CD4-positive, alpha-beta T cell (primary cell): ENCODE measurements at regions not wholly inside any gene's neighbourhood (a gene's known extent, or its start where the extent isn't known, plus 50 kb on each side); places are given as distances from the start of the nearest gene placed in this dataset.

ENCODE experiments used
- ATAC-seq: fragments of 200-7000 bp; cut with Tn5 transposase; one replicate; pipeline ENCODE4 v1.10.0; 2022; ENCODE audit warnings: mild to moderate bottlenecking; ENCODE audit not compliant: poor library complexity
- CTCF ChIA-PET: fragments of 350-600 bp; sonication (Branson Sonifier 250); formaldehyde crosslinking; loops from one replicate; lab custom pipeline; 2021; ENCODE audit warnings: antibody characterized with exemption, inconsistent platforms; lab: Charles Lee
- POLR2A ChIA-PET: fragments of 350-600 bp; sonication (Branson Sonifier 250); formaldehyde crosslinking; loops from one replicate; lab custom pipeline; 2021; ENCODE audit warnings: antibody characterized with exemption, inconsistent platforms; lab: Charles Lee
- DNase-seq, 14 experiments: peaks; one replicate each; pipeline ENCODE4 v3.0.0-alpha.2; 2013 to 2020; ENCODE audit warnings: mixed read lengths in 2 of 14
- H3K27ac ChIP-seq, 2 donors: one replicate each; pipeline versions ENCODE4 v1.5.1 to v1.7.0; 2013; ENCODE audit warnings: low read length in 2 of 2, low read depth in 1 of 2, mild to moderate bottlenecking in 1 of 2
- H3K27me3 ChIP-seq, 2 experiments: 1 replicate in 1 of 2; 2 replicates in 1 of 2; pipeline versions ENCODE4 v1.6.1 to v1.7.0; 2013; ENCODE audit warnings: low read length in 2 of 2, control low read depth in 1 of 2, mild to moderate bottlenecking in 1 of 2, moderate library complexity in 1 of 2; ENCODE audit not compliant: insufficient read depth in 2 of 2, control insufficient read depth in 1 of 2
- H3K36me3 ChIP-seq: one replicate; pipeline ENCODE4 v1.6.1; 2013; ENCODE audit warnings: low read length, control low read depth; ENCODE audit not compliant: insufficient read depth
- H3K4me1 ChIP-seq: one replicate; pipeline ENCODE4 v1.6.1; 2013; ENCODE audit warnings: low read length, control low read depth; ENCODE audit not compliant: insufficient read depth
- H3K4me3 ChIP-seq: one replicate; pipeline ENCODE4 v1.5.1; 2013; ENCODE audit warnings: mild to moderate bottlenecking, low read length, moderate library complexity
- H3K9me3 ChIP-seq, 2 experiments: 1 replicate in 1 of 2; 2 replicates in 1 of 2; pipeline versions ENCODE4 v1.6.1 to v1.7.0; 2013; ENCODE audit warnings: low read length in 2 of 2, mild to moderate bottlenecking in 2 of 2, control low read depth in 1 of 2, moderate library complexity in 1 of 2; ENCODE audit not compliant: control insufficient read depth in 1 of 2, insufficient read depth in 1 of 2
- H3K27ac Mint-ChIP-seq: one replicate; pipeline ENCODE4 v1.8.0; 2020; ENCODE audit warnings: mixed read lengths
- H3K27me3 Mint-ChIP-seq: one replicate; pipeline ENCODE4 v1.8.0; 2021; ENCODE audit warnings: mixed read lengths
- H3K36me3 Mint-ChIP-seq: one replicate; pipeline ENCODE4 v1.8.0; 2021; ENCODE audit warnings: low read depth, mixed read lengths
- H3K4me1 Mint-ChIP-seq: one replicate; pipeline ENCODE4 v1.8.0; 2021; ENCODE audit warnings: low read depth, mixed read lengths
- H3K4me3 Mint-ChIP-seq: one replicate; pipeline ENCODE4 v1.8.0; 2020; ENCODE audit warnings: mild to moderate bottlenecking, mixed read lengths
- H3K9me3 Mint-ChIP-seq: one replicate; pipeline ENCODE4 v1.8.0; 2020; ENCODE audit warnings: mixed read lengths
- CTCF ChIP-seq: fragments of 200-600 bp; IDR thresholded peaks from one replicate; pipeline ENCODE4 v1.8.0; 2022; ENCODE audit warnings: antibody characterized with exemption, mild to moderate bottlenecking
- intact Hi-C, 2 experiments: fragments of 100-400 bp; cut with DNase I in 1 of 2; cut with micrococcal nuclease in 1 of 2; formaldehyde crosslinking; loops; one replicate each; pipeline versions ENCODE4 v1.15.1 to v1.9.0; 2023 to 2025; cut with DNase I, micrococcal nuclease

GRCh38 chr7:19526639-19527038 is 182.2 kb downstream of the POLR1F start:
- Mint-ChIP-seq H3K27ac (no peak overlapping the region), H3K9me3 (no peaks in the 10 kb centered on the region), H3K4me3 (no peak overlapping the region), H3K36me3 (no peaks in the 10 kb centered on the region), H3K27me3 (no peaks in the 10 kb centered on the region), H3K4me1 (no peaks in the 10 kb centered on the region)
- intact Hi-C loops: no loop called here
- CTCF ChIA-PET: no interaction called here
- H3K27ac ChIP-seq: no peak overlapping the region
- H3K36me3 ChIP-seq: no peaks in the 10 kb centered on the region
- no peak for TF ChIP-seq CTCF
- H3K27me3 ChIP-seq: no peaks in the 10 kb centered on the region
- H3K4me3 ChIP-seq: no peak overlapping the region
- ATAC-seq (no peak), DNase-seq (no peak)
- no peaks in the 10 kb centered on the region for H3K4me1 ChIP-seq
- peaks cover 0 to 3% of the 10 kb centered on the region in 2 experiments for H3K9me3 ChIP-seq
- POLR2A ChIA-PET: no interaction called here

- ChIA-PET CTCF (no interaction called here), POLR2A (no interaction called here)
- H3K4me1 ChIP-seq: no peaks in the 10 kb centered on the region
- no peaks in the 10 kb centered on the region for H3K36me3 ChIP-seq
- Mint-ChIP-seq H3K36me3 (no peaks in the 10 kb centered on the region), H3K9me3 (peaks cover 3% of the 10 kb centered on the region), H3K27me3 (no peaks in the 10 kb centered on the region), H3K4me3 (no peak overlapping the region), H3K27ac (no peak overlapping the region), H3K4me1 (no peaks in the 10 kb centered on the region)
- H3K27ac ChIP-seq: no peak overlapping the region
- no peak overlapping the region for H3K4me3 ChIP-seq
- no peaks in the 10 kb centered on the region for H3K9me3 ChIP-seq
- DNase-seq (no peak), ATAC-seq (no peak)
- intact Hi-C loops: no loop called here
- no peak for TF ChIP-seq CTCF
- no peaks in the 10 kb centered on the region for H3K27me3 ChIP-seq
Measured at GRCh38 chr7:19522486-19522885, 186.4 kb downstream of the POLR1F start.

- H3K4me1 ChIP-seq: no peaks in the 10 kb centered on the region
- TF ChIP-seq CTCF: no peak
- ChIA-PET CTCF (no interaction called here), POLR2A (no interaction called here)
- Mint-ChIP-seq H3K27ac (no peak overlapping the region), H3K27me3 (no peaks in the 10 kb centered on the region), H3K36me3 (no peaks in the 10 kb centered on the region), H3K4me1 (no peaks in the 10 kb centered on the region), H3K4me3 (no peak overlapping the region), H3K9me3 (peaks cover 3% of the 10 kb centered on the region)
- DNase-seq (no peak), ATAC-seq (no peak)
- no peaks in the 10 kb centered on the region for H3K36me3 ChIP-seq
- no peak overlapping the region for H3K4me3 ChIP-seq
- no peak overlapping the region for H3K27ac ChIP-seq
- intact Hi-C loops: no loop called here
- H3K27me3 ChIP-seq: no peaks in the 10 kb centered on the region
- no peaks in the 10 kb centered on the region for H3K9me3 ChIP-seq
Measured at GRCh38 chr7:19520392-19520791, 188.4 kb downstream of the POLR1F start.
